ENCODE measurements at regions not wholly inside any gene's neighbourhood (a gene's known extent, or its start where the extent isn't known, plus 50 kb on each side); places are given as distances from the start of the nearest gene placed in this dataset.

DNA sequence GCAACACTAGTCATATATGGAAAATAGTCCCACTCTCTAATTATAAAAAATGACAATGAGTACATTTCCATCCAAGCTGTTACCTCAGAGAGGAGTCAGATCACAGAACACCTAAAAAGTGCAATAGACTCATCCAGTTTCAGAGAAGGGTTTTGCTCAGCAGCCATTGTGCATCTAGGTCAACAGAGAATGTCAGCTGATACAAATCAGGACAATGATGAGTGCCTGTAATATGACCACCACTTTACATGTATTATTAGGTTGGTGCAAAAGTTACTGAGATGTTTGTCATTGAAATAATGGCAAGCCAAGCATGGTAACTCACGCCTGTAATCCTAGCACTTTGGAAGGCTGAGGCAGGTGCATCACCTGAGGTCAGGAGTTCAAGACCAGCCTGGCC is 164.1 kb upstream of the TTC29 start (continued):
- TF ChIP-seq, protein P1, sequence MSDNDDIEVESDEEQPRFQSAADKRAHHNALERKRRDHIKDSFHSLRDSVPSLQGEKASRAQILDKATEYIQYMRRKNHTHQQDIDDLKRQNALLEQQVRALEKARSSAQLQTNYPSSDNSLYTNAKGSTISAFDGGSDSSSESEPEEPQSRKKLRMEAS (IDR thresholded peaks at IDR 0.05) = no peak
- TF ChIP-seq SP1 (IDR thresholded peaks at IDR 0.05; ENCODE audit: low read depth, low read length) = no peak
- TF ChIP-seq POLR2AphosphoS5 (IDR thresholded peaks at IDR 0.05; ENCODE audit: low read depth, low read length) = no peak
